ENCODE measurements at regions not wholly inside any gene's neighbourhood (a gene's known extent, or its start where the extent isn't known, plus 50 kb on each side); places are given as distances from the start of the nearest gene placed in this dataset.
"Not testable (repeated sequence)": the region's sequence is repeated elsewhere in the genome, so short reads cannot be mapped to it uniquely, and the experiment has no call there.

DNA sequence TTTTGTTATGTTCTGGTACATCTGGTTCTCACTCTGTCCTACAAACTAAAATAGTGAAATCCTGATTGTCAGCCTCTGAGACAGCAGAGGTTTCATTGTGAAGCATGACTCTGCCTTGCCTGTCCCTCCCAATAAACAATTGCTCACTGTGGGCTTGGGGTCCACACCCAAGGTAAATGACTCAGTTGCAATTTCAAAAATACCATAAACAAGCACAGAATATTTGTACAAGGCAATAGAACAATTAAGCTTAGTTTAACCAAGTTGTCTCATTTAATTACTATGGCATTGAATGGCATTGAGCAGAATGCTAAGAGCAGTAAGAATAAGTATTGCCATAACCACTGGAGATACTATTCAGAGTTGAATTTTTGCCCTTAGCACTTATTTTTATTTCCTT is 353.6 kb downstream of the SPRY2 start:
- DNase-seq (ENCODE audit: low spot score) = no peak

DNA sequence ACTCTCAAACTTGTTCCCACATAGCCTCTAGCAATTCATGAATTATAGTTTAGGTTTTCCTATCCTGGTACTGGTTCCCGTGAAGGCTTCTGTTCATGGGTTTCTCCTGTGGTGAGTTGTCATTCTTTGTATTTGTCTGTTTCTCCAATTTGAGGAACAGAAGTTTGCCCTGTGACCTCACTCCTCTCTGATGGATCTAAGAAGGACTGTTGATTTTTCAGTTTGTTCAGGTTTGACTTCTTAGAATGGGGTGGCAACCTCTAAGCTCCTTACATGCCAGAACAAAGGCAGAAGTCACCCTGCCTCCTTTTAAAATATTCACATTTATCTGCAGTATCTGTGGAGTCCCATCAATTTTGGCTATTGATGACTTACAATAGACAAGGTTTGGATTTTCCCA is 354.0 kb downstream of the SPRY2 start:
- no peak for DNase-seq (ENCODE audit: low spot score)

DNA sequence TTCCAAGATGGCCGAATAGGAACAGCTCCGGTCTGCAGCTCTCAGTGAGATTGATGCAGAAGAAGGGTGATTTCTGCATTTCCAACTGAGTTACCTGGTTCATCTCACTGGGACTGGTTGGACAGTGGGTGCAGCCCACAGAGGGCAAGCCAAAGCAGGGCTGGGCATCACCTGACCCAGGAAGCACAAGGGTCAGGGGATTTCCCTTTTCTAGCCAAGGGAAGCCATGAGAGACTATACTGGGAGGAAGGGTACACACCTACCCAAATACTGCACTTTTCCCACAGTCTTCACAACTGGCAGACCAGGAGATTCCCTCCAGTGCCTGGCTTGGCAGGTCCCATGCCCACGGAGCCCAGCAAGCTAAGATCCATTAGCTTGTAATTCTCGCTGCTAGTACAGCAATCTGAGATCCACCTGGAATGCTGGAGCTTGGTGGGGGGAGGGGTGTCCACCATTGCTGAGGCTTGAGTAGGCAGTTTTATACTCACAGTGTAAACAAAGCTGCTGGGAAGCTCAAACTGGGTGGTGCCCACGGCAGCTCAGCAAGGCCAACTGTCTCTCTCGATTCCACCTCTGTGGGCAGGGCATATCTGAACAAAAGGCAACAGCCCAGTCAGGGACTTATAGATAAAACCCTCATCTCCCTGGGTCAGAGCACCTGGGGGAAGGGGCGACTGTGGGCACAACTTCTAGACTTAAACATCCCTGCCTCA is 365.8 kb downstream of the SPRY2 start:
- DNase-seq (ENCODE audit: low spot score) = not testable (repeated sequence)

GRCh38 chr13:79973533-79973963 is 367.4 kb downstream of the SPRY2 start:
- DNase-seq (ENCODE audit: low spot score) = no peak

GRCh38 chr13:79972066-79972569 is 368.8 kb downstream of the SPRY2 start:
- DNase-seq (ENCODE audit: low spot score) = no peak

DNA sequence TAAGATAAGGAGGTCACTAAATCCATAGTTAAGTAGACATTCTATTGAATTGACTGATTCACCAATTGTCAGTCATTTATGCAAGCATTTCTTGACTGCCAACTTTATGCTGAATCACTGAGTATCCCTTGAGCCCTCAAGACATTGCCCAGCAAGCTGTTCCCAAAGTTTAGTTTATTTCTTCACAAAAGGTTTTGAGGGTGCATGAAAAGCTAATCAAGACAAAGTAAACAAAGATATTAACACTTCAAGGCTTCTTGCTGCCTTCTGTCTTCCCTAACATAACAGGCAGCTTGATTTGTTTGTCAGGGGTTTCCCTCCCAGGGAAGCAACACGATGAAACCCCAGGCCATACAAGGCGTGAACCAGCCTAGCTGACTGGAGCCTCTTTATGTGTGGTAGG is 374.4 kb downstream of the SPRY2 start:
- no peak for DNase-seq (ENCODE audit: low spot score)

DNA sequence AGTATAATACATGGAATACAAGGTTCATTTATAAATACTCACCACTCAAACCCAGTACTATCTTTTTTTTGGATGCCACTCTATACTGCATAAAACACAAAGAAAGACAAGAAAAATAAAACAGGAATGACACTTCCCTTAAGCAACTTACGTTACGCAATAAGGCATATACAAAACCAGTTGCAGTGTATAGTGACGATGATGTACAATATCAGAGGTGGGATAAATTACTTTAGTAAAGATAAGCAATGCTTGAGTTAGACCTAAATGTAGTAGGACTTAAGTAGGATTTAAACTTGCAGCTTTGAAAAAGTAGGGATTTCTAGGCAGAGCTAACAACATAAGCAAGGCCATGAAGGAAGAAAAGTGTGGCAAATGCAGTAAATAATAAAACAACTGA is 374.9 kb downstream of the SPRY2 start:
- DNase-seq (ENCODE audit: low spot score) = no peak

DNA sequence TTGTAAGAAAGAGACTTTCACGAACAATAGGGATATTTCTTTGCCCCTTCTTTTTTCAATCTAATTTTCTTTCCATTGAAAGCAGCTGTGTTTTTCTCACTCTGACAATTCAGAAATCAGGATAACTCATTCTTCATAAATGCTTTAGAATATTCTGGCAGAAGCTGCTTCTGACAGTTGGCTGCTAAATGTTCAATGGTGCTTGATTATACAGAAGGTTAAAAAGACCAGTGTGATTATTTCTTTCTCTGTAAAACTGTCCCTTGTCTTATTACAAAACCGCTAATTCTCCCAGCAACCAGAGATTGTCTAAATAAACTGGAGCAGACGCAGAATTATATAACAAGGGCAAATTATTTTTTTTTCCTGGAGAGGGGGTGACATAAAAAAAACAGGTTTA is 394.4 kb downstream of the SPRY2 start:
- no peak for DNase-seq (ENCODE audit: low spot score)

DNA sequence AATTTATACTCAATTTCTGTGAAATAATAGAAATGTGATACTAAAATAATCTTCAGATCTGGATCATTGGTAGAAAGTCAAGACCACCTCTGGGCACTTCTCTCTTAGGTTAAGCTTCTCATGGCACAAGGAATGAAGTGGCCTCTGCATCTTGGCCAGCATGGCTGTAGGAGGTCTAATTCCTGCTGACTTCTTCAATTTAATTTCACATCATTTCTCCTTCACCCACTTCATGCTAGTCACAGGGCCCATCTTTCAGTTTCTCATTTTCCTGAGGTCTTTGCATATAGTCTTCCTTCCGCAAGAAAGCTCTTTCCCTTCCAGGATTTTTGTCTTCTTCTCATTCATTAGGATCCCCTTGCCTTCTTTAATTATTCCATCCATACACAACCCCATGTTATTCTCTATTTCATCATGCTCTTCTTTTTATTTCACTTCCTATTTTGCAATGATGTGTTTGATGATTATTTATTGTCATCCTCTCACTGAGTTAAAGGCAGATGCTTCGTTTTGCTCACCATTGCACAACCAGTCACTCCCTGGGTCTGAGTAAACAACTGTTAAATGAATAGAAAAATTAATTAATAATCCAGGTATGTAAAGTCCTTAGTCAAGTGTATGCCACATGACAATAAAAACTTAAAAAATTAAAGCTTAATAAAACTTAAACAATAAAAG is 397.4 kb downstream of the SPRY2 start:
- no peak for DNase-seq (ENCODE audit: low spot score)

- no peak for DNase-seq (ENCODE audit: low spot score)
Measured at GRCh38 chr13:79941752-79942151, 399.2 kb downstream of the SPRY2 start.

DNA sequence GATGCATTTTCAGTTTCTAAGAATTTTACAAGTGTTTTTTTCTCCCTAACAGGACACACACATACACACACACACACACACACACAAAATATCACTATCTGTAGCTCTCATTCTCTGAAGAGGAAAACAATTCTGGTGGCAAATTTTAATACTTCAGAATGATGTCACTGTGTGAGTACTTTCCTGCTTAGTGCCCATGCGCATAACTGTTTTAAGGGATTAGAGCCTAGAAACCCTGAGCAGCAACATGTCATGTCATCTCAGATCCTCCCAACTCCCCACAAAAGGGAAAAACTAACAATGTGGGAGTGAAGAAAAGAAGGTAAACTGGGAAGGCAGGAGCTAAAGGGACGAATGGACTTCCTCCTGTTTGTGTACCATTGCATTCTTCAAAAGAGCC is 401.2 kb downstream of the SPRY2 start:
- no peak for DNase-seq (ENCODE audit: low spot score)

DNA sequence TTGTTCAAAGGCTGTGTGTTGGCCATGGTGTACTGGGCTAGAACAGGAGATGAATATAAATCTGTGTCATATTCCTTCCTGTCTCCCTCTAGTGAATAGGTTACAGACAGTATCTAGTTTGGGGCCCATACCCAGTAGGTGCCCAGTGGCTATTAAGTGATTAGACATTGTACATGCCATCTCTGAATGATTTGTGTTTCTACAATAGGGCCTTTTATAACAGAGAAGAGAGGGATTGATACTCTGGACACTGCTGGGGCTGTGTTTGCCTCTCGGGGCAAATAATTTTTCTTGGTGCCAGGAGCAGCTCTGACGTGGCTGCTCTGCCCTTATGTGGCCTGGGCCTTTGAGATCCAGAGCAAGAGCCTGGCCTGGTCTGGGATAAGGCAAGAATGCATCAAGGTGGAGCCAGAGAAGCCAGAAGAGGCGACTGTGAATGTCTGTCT is 403.1 kb downstream of the SPRY2 start:
- no peak for DNase-seq (ENCODE audit: low spot score)

DNA sequence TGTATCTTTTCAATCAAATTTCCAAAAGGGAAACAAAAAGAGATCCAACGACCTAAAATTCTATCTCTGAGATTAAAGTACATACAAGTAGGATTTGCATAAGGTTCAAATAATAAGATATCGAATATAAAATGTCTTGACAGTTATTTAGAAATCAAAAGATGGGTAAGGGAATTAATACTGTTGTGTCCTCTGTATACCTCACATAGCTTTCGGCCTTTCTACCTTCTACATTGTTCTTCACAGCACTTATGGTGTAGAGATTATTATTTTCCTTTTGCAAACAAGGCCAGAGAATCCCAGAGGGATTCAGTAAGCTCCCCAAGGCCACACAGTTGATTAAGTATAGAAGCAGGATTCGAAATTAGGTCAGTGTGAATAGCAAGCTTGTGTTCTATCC is 403.6 kb downstream of the SPRY2 start:
- DNase-seq (ENCODE audit: low spot score) = no peak

DNA sequence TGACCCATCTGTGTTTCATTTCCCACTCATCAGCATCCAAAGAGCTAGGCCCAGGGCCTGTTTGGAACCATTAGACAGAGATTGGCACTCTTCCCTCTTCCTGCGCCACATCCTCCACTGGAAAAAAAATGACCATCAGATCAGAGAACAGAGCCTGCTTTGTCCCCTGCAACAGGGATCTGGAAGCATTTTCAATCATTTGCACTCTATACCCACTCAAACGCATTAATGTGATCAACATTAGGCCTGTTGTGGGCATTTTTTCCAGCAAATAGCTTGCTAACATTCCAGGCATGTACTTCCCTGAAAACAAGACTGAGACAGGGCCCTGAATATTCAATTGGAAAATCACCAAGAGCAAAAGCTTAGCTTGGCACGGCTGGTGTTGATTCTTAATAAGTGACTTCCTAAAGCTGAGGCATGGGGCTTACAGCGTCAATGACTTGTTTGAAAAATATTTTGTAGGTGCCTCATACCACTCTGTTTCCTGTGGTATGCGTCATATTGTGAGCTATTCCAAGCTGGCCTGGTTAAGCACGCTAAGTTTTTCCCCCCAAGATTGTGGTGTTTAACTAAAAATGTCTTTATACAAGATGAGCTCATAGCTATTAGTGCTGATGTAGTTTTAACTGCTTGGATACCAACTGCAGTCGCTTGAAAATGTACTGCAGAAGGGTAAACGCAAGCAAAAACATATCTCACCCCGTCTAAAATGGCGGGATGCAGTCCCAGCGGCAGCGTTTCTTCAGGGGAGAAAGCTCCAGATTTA is 404.4 kb downstream of the SPRY2 start:
- DNase-seq (ENCODE audit: low spot score) = no peak

DNA sequence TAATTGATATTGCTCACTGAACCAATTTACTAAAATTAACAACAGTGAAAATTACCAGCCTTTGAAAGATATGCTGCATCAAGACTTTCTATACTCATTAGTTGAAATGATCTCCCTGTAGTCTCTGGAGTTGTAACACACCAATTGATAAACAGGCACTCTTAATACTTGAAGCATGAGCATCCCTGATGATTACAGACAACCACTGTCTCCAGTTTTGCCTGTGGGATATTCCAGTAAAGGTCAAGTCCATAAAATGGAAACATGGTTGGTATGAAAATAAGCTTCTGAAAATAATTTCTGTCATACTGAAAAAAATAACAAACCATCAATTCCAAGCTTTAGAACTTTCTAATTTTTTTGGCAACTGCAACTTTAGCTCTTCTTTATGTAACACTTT is 405.8 kb downstream of the SPRY2 start:
- DNase-seq (ENCODE audit: low spot score) = no peak

DNA sequence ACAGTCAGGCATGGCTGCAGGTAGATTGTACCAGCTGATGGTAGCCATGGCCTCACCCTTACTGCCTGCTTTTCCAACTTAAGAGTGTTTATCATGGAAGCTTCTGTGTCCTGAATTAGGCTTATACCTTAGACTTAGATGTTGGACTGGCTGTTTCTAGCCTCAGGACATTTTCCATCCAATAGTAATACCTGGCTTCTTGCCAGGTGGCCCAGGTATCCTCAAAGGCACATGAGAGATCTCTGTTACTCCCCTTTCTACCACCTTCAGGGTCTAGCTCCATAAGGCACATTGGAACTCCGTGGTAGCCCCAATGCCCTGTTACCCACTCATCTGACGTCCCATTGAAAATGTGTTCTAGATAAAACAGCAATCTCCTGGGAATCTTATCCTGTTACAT is 407.5 kb downstream of the SPRY2 start:
- no peak for DNase-seq (ENCODE audit: low spot score)

DNA sequence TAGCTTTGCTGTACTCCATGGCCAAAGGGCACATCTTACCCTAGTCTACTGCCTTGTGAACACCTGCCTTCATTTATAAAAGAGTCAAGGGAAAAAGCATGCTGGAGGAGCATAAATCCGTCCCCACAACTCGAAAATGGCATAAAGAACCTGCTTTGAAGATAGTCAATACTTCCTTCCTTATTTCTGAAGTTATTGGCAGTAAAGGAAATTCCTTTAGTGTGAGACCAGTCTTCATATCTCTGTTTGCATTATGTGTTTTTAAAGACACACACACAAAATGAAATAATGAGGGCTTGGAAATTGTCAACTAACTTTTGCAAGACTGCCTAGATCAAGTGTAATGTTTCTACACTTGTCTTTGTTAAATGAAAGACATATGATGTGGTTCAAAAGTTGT is 408.4 kb downstream of the SPRY2 start:
- no peak for DNase-seq (ENCODE audit: low spot score)

DNA sequence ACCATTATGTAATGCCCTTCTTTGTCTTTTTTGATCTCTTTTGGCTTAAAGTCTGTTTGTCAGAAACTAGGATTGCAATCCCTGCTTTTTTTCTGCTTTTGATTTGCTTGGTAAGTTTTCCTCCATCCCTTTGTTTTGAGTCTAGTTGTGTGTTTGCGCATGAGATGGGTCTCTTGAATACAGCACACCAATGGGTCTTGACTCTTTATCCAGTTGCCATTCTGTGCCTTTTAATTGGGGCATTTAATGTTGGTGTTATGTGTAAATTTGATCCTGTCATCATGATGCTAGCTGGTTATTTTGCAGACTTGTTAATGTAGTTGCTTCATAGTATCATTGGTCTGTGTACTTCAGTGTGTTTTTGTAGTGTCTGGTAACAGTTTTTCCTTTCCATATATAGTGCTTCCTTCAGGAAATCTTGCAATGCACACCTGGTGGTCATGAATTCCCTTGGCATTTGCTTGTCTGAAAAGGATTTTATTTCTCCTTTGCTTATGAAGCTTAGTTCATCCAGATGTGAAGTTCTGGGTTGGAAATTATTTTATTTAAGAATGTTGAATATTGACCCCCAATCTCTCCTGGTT is 416.9 kb downstream of the SPRY2 start:
- not testable (repeated sequence) for DNase-seq (ENCODE audit: low spot score)

- no peak for DNase-seq (ENCODE audit: low spot score)
Measured at GRCh38 chr13:79919091-79919490, 421.8 kb downstream of the SPRY2 start.

DNA sequence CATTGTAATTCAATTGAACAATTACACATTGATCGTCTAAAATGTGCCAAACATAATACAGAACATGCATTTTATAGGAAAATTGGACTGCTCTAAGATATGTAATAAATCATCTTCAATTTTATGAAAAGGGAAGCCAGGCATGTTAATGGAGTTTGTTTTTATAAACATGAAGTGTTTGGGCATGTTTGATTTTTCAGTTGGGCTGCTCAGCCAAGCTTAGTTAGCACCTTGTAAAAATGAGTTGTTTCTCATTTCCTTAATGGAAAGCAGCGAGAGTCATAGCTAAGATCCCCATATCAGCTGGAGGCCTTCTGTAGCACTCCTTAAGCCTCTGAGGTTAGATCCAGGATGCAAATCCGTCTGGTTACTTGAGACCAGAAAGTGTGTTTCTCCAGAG is 422.3 kb downstream of the SPRY2 start:
- no peak for DNase-seq (ENCODE audit: low spot score)

GRCh38 chr13:79917628-79918027 is 423.3 kb downstream of the SPRY2 start:
- no peak for DNase-seq (ENCODE audit: low spot score)

- DNase-seq (ENCODE audit: low spot score) = no peak
Measured at GRCh38 chr13:79915114-79915811, 425.7 kb downstream of the SPRY2 start.
